K562 (cell line): ENCODE measurements at regions not wholly inside any gene's neighbourhood (a gene's known extent, or its start where the extent isn't known, plus 50 kb on each side); places are given as distances from the start of the nearest gene placed in this dataset.
"Not testable (repeated sequence)": the region's sequence is repeated elsewhere in the genome, so short reads cannot be mapped to it uniquely, and the experiment has no call there.

Experiments
- ATAC-seq: fragments of 200-7000 bp; cut with Tn5 transposase; 3 replicates; pipeline ENCODE4 v1.9.1; 2020; ENCODE audit warnings: moderate library complexity
- BruUV-seq: library from RNA; stranded (reverse); fragments of 400-500 nt; replicated peaks from 2 replicates; lab custom pipeline; 2021; lab: Mats Ljungman, UMichigan
- CTCF ChIA-PET: fragments of 300-600 bp; formaldehyde crosslinking; extraction: SDS; loops from one replicate; lab custom pipeline; 2021; ENCODE audit warnings: low intra/inter-chr PET ratio; lab: Yijun Ruan, JAX
- POLR2A ChIA-PET: fragments of 300-600, 350-650 bp; sonication (Branson Sonifier 250); formaldehyde crosslinking; extraction: SDS; loops from one replicate; lab custom pipeline; 2021; ENCODE audit warnings: antibody characterized with exemption, inconsistent platforms; lab: Yijun Ruan, JAX
- DNase-seq, 4 experiments: peaks; one replicate each; pipeline versions ENCODE4 v3.0.0 to v3.0.0-alpha.2; 2011 to 2018; ENCODE audit warnings: low spot score in 3 of 4, mixed read lengths in 3 of 4; ENCODE audit errors: extremely low read depth in 1 of 4
- FAIRE-seq: peaks from 2 replicates; lab custom pipeline; 2011; peaks lifted over from hg19 to GRCh38; lab: Jason Lieb, UNC
- H2AFZ ChIP-seq: 2 replicates; pipeline ENCODE4 v1.6.0; 2011; ENCODE audit warnings: low read depth, low read length, control low read depth, inconsistent platforms
- H3K27ac ChIP-seq: fragments of 200-600 bp; 3 replicates; pipeline ENCODE4 v1.8.0; 2011; ENCODE audit warnings: low read depth, mild to moderate bottlenecking, control low read depth, inconsistent platforms, low read length, moderate library complexity, mixed read lengths; ENCODE audit errors: extremely low read depth
- H3K27me3 ChIP-seq, 2 experiments: fragments of 300-600 bp in 1 of 2; 2 replicates in 1 of 2; 3 replicates in 1 of 2; pipeline versions ENCODE4 v1.6.0 to v1.8.0; 2011; ENCODE audit warnings: inconsistent platforms in 2 of 2, low read length in 2 of 2, mild to moderate bottlenecking in 1 of 2, mixed read lengths in 1 of 2, moderate library complexity in 1 of 2; ENCODE audit not compliant: control insufficient read depth in 2 of 2, insufficient read depth in 2 of 2
- H3K36me3 ChIP-seq: fragments of 300-600 bp; 3 replicates; pipeline ENCODE4 v1.8.0; 2011; ENCODE audit warnings: mild to moderate bottlenecking, low read length, inconsistent platforms; ENCODE audit not compliant: control insufficient read depth, insufficient read depth
- H3K4me1 ChIP-seq, 2 experiments: fragments of 200-600 bp in 1 of 2; replicated peaks in 1 of 2; 2 replicates in 1 of 2; 3 replicates in 1 of 2; pipeline versions ENCODE4 v1.5.1 to v1.8.0; 2011; ENCODE audit warnings: inconsistent platforms in 2 of 2, low read length in 2 of 2, mild to moderate bottlenecking in 1 of 2, mixed read lengths in 1 of 2, moderate library complexity in 1 of 2; ENCODE audit not compliant: control insufficient read depth in 2 of 2, insufficient read depth in 2 of 2
- H3K4me2 ChIP-seq: 2 replicates; pipeline ENCODE4 v1.6.1; 2011; ENCODE audit warnings: low read length, control low read depth, inconsistent platforms, mixed read lengths; ENCODE audit not compliant: insufficient read depth
- H3K4me3 ChIP-seq: fragments of 200-600 bp; sonication (generic), shearing (Covaris generic); 2 replicates; pipeline ENCODE4 v1.5.1; 2016; ENCODE audit warnings: control low read depth, inconsistent platforms
- H3K79me2 ChIP-seq: fragments of 200-600 bp; 3 replicates; pipeline ENCODE4 v1.8.0; 2011; ENCODE audit warnings: low read length, inconsistent platforms; ENCODE audit not compliant: control insufficient read depth, insufficient read depth
- H3K9ac ChIP-seq, 2 experiments: 2 replicates each; pipeline versions ENCODE4 v1.6.0 to v1.6.1; 2011; ENCODE audit warnings: low read depth in 2 of 2, low read length in 2 of 2, control low read depth in 1 of 2, inconsistent platforms in 1 of 2, mild to moderate bottlenecking in 1 of 2, mixed read lengths in 1 of 2; ENCODE audit not compliant: insufficient read depth in 1 of 2
- H3K9me1 ChIP-seq: one replicate; pipeline ENCODE4 v1.6.0; 2011; ENCODE audit warnings: inconsistent platforms, mild to moderate bottlenecking, low read length, moderate library complexity; ENCODE audit not compliant: control insufficient read depth, insufficient read depth
- H3K9me3 ChIP-seq: replicated peaks from 2 replicates; pipeline ENCODE4 v1.5.1; 2011; ENCODE audit warnings: low read depth, low read length, inconsistent platforms; ENCODE audit not compliant: control insufficient read depth, insufficient read depth
- H4K20me1 ChIP-seq: replicated peaks from 2 replicates; pipeline ENCODE4 v1.6.1; 2011; ENCODE audit warnings: low read length, inconsistent platforms, mixed read lengths; ENCODE audit not compliant: control insufficient read depth, insufficient read depth
- BRCA1 ChIP-seq, 2 experiments: fragments of 450-650 bp in 1 of 2; sonication (generic) in 1 of 2; formaldehyde crosslinking in 1 of 2; IDR thresholded peaks; 2 replicates each; pipeline versions ENCODE4 v1.5.0 to v1.6.1; 2017 to 2020; ENCODE audit warnings: mild to moderate bottlenecking in 1 of 2, missing genetic modification reagents in 1 of 2
- LCOR ChIP-seq: sonication (generic); formaldehyde crosslinking; IDR thresholded peaks from 2 replicates; pipeline ENCODE4 v1.8.0; 2022; ENCODE audit warnings: mild to moderate bottlenecking, missing genetic modification reagents
- MCM3 ChIP-seq: fragments of 450-650 bp; IDR thresholded peaks from 2 replicates; pipeline ENCODE4 v1.6.1; 2016
- NR2C2 ChIP-seq, 2 experiments: fragments of 200-800 bp in 1 of 2; sonication (Bioruptor generic) in 1 of 2; sonication (generic) in 1 of 2; formaldehyde crosslinking in 1 of 2; IDR thresholded peaks; 2 replicates each; pipeline versions ENCODE4 v1.6.1 to v1.8.0; 2016 to 2022; ENCODE audit warnings: mild to moderate bottlenecking in 1 of 2, missing compliant biosample characterization in 1 of 2, missing genetic modification characterization in 1 of 2, missing genetic modification reagents in 1 of 2
- SMAD4 ChIP-seq: fragments of 250-450 bp; sonication (Bioruptor Pico); conservative IDR thresholded peaks from 2 replicates; pipeline ENCODE4 v1.8.0; 2021; ENCODE audit warnings: inconsistent platforms, mild to moderate bottlenecking, moderate library complexity
- SREBF2 ChIP-seq: sonication (generic); formaldehyde crosslinking; IDR thresholded peaks from 2 replicates; pipeline ENCODE4 v1.4.0; 2020; ENCODE audit warnings: mild to moderate bottlenecking, missing genetic modification reagents
- TFE3 ChIP-seq: fragments of 450-650 bp; formaldehyde crosslinking; IDR thresholded peaks from 2 replicates; pipeline ENCODE4 v1.4.0; 2020; ENCODE audit warnings: mild to moderate bottlenecking, mixed read lengths
- ZNF184 ChIP-seq: sonication (generic); formaldehyde crosslinking; IDR thresholded peaks from 2 replicates; pipeline ENCODE4 v1.5.0; 2020; ENCODE audit warnings: missing genetic modification reagents
- ZNF696 ChIP-seq: fragments of 250-450 bp; sonication (Bioruptor Pico); conservative IDR thresholded peaks from 2 replicates; pipeline ENCODE4 v1.4.0; 2020; ENCODE audit warnings: mild to moderate bottlenecking, moderate library complexity
- WGBS: fragments of 100-300 bp; shearing (Covaris generic); methylation state at CpG from one replicate; pipeline ENCODE4 v1.1.6; 2016; ENCODE audit warnings: low coverage, mixed read lengths; ENCODE audit not compliant: insufficient coverage; ENCODE audit errors: missing lambda C conversion rate; 5-methylcytosine and 5-hydroxymethylcytosine counted together
- in situ Hi-C: fragments of 300-500 bp; cut with MboI; formaldehyde crosslinking; loops from 4 replicates; pipeline ENCODE4 v1.15.0; 2018; ENCODE audit warnings: inconsistent platforms, mixed read lengths
- intact Hi-C: fragments of 100-400 bp; cut with micrococcal nuclease; formaldehyde crosslinking; loops from 2 replicates; pipeline ENCODE4 v1.14.2; 2022
- TF ChIP-seq, protein P1 (sequence below): IDR thresholded peaks from 2 replicates; pipeline ENCODE4 v1.6.1; 2012; ENCODE audit warnings: low read depth, low read length, improper control_type of control experiment, borderline replicate concordance

DNA sequence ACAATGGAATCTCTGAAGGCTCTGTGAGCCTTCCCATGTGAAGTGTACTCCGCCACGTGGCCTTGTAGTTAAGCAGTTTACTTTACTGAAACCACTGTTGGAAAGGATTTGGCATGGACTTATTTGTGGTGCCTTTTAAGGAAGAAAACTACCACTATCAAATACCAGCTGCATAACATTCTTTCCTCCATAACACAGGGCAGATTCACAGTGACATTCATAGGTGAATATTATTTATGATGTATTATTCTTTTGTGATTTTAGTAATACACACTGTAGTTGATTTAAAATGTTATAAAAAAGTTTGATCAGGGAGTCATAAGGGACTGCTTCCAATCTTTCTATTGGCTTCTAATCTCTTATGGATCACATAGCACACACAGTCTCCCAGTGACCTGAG, 192.5 kb upstream of the AGTR2 start:
- no peaks in the 10 kb centered on the region for H3K79me2 ChIP-seq
- 0% methylated on average over 2 of the region's 2 CpGs for WGBS
- H3K27ac ChIP-seq: no peak overlapping the region
- DNase-seq: no peak
- H3K9ac ChIP-seq: no peak overlapping the region
- H4K20me1 ChIP-seq: no peaks in the 10 kb centered on the region
- BruUV-seq: no TSS peak
- no peaks in the 10 kb centered on the region for H3K9me3 ChIP-seq
- H3K4me1 ChIP-seq: no peaks in the 10 kb centered on the region
- TF ChIP-seq, protein P1, sequence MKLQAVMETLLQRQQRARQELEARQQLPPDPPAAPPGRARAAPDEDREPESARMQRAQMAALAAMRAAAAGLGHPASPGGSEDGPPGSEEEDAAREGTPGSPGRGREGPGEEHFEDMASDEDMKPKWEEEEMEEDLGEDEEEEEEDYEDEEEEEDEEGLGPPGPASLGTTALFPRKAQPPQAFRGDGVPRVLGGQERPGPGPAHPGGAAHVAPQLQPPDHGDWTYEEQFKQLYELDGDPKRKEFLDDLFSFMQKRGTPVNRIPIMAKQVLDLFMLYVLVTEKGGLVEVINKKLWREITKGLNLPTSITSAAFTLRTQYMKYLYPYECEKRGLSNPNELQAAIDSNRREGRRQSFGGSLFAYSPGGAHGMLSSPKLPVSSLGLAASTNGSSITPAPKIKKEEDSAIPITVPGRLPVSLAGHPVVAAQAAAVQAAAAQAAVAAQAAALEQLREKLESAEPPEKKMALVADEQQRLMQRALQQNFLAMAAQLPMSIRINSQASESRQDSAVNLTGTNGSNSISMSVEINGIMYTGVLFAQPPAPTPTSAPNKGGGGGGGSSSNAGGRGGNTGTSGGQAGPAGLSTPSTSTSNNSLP: no peak
- TF ChIP-seq LCOR: no peak
- no peak for TF ChIP-seq SREBF2 (CRISPR knock-in tag)
- no peak for TF ChIP-seq NR2C2 (CRISPR knock-in tag; IDR thresholded peaks at IDR 0.05)
- TF ChIP-seq NR2C2 (tag; IDR thresholded peaks at IDR 0.05): no peak
- no peak for TF ChIP-seq MCM3
- TF ChIP-seq TFE3 (CRISPR knock-in tag): no peak
- no peak for TF ChIP-seq ZNF184 (CRISPR knock-in tag)
- no peak for TF ChIP-seq SMAD4 (CRISPR knock-in tag)
- no peak for TF ChIP-seq ZNF696 (CRISPR knock-in tag)
- no peak for TF ChIP-seq BRCA1 (IDR thresholded peaks at IDR 0.05)
- TF ChIP-seq BRCA1 (CRISPR knock-in tag; IDR thresholded peaks at IDR 0.05): no peak
- in situ Hi-C loops (no loop called here), intact Hi-C loops (no loop called here)
- H3K36me3 ChIP-seq: no peaks in the 10 kb centered on the region
- no peak overlapping the region for H3K4me3 ChIP-seq
- CTCF ChIA-PET: no interaction called here
- ATAC-seq: no peak
- FAIRE-seq: no peak
- H3K27me3 ChIP-seq: no peaks in the 10 kb centered on the region
- POLR2A ChIA-PET: no interaction called here
- H3K4me2 ChIP-seq: no peak overlapping the region
- no peaks in the 10 kb centered on the region for H3K9me1 ChIP-seq
- H2AFZ ChIP-seq: no peak overlapping the region

- H3K9me3 ChIP-seq, H2AFZ ChIP-seq, H3K79me2 ChIP-seq, H3K36me3 ChIP-seq, H3K4me2 ChIP-seq, BruUV-seq, intact Hi-C loops, H3K27me3 ChIP-seq, H3K9me1 ChIP-seq, H3K27ac ChIP-seq, DNase-seq, H3K9ac ChIP-seq, H3K4me1 ChIP-seq, ATAC-seq, FAIRE-seq, H4K20me1 ChIP-seq, in situ Hi-C loops, H3K4me3 ChIP-seq, POLR2A ChIA-PET, CTCF ChIA-PET: not testable (repeated sequence)
- 0% methylated on average over 1 of the region's 1 CpG for WGBS
Measured at GRCh38 chrX:115983148-115983547, 187.4 kb upstream of the AGTR2 start.
